GM10248 (cell line): ENCODE measurements at regions not wholly inside any gene's neighbourhood (a gene's known extent, or its start where the extent isn't known, plus 50 kb on each side); places are given as distances from the start of the nearest gene placed in this dataset.

ENCODE experiments used
- CTCF ChIA-PET: fragments of 300-600 bp; sonication (Branson Sonifier 250); formaldehyde crosslinking; extraction: SDS; loops from one replicate; lab custom pipeline; 2021; ENCODE audit warnings: antibody characterized with exemption; lab: Yijun Ruan, JAX
- POLR2A ChIA-PET: fragments of 350-650 bp; sonication (Branson Sonifier 250); formaldehyde crosslinking; extraction: SDS; loops from one replicate; lab custom pipeline; 2020; ENCODE audit warnings: antibody characterized with exemption; lab: Yijun Ruan, JAX
- DNase-seq: peaks from one replicate; pipeline ENCODE4 v3.0.0; 2012; ENCODE audit errors: extremely low spot score
- TF ChIP-seq, protein P1 (sequence below): IDR thresholded peaks from 2 replicates; pipeline ENCODE4 v1.5.1; 2012; ENCODE audit warnings: mild to moderate bottlenecking, low read depth; ENCODE audit errors: extremely low read depth, missing control alignments, control extremely low read depth

DNA sequence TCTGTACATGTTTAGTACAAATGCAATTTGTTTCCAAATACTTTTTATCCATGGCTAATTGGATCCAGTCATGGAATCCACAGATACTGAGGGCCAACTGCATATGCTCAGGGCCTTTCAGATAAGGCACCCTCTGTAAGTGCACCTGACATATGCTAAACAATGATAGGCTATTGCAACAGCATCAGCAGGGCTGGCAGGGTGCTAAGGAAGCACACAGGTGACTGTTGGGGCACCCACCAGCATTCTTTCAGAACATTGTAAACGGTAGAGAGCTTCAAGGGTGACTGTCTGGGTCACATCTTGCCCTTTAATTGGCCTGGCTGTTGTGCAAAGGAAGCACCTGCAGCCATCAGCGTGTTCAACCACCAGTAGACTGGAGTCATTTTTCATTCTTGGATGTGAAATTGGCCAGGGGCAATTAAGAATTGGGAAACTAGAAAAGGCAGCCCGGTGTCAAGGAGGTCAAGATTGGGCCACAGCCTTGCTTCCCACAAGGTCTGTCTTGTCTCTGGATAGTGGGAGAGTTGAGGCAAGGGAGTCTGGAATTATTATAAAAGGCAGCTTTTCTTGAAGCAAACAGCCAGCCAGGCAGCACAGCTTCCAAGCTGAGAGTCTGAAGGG is 129.3 kb upstream of the RAI14 start:
- CTCF ChIA-PET: interaction anchor here (1.3 to 4.7 kb wide), 3 partner anchors 12 to 370 kb away, joined by 3 to 30 read pairs (median 22); no protein-coding TSS in a partner anchor
- DNase-seq: no peak
- TF ChIP-seq, protein P1, sequence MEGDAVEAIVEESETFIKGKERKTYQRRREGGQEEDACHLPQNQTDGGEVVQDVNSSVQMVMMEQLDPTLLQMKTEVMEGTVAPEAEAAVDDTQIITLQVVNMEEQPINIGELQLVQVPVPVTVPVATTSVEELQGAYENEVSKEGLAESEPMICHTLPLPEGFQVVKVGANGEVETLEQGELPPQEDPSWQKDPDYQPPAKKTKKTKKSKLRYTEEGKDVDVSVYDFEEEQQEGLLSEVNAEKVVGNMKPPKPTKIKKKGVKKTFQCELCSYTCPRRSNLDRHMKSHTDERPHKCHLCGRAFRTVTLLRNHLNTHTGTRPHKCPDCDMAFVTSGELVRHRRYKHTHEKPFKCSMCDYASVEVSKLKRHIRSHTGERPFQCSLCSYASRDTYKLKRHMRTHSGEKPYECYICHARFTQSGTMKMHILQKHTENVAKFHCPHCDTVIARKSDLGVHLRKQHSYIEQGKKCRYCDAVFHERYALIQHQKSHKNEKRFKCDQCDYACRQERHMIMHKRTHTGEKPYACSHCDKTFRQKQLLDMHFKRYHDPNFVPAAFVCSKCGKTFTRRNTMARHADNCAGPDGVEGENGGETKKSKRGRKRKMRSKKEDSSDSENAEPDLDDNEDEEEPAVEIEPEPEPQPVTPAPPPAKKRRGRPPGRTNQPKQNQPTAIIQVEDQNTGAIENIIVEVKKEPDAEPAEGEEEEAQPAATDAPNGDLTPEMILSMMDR: no peak
- POLR2A ChIA-PET: no interaction called here

DNA sequence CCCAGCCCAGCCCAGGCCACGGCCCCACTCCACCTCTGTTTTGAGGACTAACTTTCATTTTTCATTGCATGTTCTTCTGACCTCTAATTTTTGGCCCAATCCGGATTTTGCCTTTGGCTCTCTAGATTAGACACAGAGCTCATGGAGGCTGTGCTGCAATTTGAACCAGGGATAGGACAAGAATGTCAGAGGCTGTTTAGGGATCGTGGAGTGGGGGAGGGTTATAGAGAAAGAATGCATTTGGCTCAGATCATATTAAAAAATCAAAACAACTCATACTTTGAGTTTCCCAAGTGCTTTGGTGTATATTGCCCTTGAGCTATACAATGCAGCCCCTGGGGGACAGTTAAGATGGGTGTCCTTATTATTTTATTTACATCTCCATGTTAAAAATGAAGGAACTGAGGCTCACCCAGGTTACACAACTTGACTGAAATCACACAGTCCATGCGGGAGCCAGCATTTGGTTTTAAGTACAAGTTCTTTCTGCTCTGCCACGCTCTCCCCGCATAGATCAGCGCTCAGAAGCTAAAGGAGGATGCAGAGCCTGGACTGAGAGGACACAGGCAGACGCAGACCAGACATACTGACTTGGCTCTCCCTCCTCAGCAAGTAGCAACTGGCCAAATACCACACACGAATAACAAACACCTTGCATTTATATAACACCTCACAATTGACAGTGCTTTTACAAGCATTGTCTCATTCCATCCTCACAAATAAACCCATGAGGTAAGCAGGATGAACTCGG is 126.4 kb upstream of the RAI14 start:
- POLR2A ChIA-PET: interaction anchor here (0.6 kb wide), 1 partner anchor 196 kb away, joined by 5 read pairs; no protein-coding TSS in a partner anchor
- CTCF ChIA-PET: interaction anchor here (1.2 to 4.7 kb wide), 5 partner anchors 9 to 367 kb away, joined by 3 to 30 read pairs (median 6); no protein-coding TSS in a partner anchor
- TF ChIP-seq, protein P1: no peak
- no peak for DNase-seq

DNA sequence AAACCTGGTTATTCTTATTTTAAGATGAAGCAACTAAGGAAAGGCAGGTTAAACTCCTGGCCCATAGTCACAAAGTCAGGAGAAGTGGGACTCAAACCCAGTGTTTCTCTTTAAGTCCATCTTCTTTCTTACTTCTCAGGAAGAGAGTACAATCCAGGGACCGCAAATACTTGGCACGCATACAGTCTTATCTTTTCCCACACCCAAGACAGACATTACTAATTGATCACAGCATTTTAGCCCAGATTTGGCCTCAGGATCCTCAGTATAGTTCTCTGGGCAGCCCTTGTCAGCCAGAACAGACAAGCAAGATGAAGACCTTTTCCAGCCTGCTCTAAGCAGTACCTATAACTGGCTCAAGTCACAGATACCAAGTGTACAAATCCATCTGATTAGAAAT is 125.5 kb upstream of the RAI14 start:
- TF ChIP-seq, protein P1: no peak
- POLR2A ChIA-PET: no interaction called here
- DNase-seq: no peak
- CTCF ChIA-PET: interaction anchor here (1.3 to 7.4 kb wide), 4 partner anchors 7 to 368 kb away, joined by 3 to 56 read pairs (median 18); no protein-coding TSS in a partner anchor

DNA sequence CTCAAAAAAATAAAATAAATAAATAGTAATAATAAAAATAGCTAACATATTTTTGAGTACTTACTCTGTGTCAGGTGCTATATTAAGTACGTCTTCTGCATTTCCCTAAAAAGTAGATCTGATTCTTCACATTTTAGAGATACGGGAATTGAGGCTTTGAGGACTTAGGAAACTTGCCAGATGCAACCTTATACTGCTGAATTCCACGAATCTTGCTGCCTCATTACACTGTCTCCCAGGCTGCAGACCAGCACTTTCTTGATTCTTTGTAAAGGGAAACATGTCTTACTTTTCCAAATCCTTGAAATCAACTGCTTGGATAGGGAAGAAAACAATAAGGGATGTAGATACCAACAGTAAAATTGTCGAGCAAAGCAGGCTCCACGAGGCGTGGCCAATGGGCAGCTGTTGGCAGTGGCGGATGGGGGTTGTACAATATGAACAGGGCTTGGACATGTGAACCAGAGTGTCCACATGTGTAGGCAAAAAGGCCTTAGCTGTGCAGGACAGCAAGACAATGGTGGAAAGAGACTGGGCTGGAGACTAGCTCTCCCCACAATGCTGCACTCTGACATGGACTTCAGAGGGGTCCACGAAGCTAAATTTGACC is 124.3 kb upstream of the RAI14 start:
- ChIA-PET POLR2A (no interaction called here), CTCF (interaction anchor here (1.8 to 7.4 kb wide), 2 partner anchors 9 to 366 kb away, joined by 7 to 56 read pairs; no protein-coding TSS in a partner anchor)
- no peak for DNase-seq
- TF ChIP-seq, protein P1: no peak

DNA sequence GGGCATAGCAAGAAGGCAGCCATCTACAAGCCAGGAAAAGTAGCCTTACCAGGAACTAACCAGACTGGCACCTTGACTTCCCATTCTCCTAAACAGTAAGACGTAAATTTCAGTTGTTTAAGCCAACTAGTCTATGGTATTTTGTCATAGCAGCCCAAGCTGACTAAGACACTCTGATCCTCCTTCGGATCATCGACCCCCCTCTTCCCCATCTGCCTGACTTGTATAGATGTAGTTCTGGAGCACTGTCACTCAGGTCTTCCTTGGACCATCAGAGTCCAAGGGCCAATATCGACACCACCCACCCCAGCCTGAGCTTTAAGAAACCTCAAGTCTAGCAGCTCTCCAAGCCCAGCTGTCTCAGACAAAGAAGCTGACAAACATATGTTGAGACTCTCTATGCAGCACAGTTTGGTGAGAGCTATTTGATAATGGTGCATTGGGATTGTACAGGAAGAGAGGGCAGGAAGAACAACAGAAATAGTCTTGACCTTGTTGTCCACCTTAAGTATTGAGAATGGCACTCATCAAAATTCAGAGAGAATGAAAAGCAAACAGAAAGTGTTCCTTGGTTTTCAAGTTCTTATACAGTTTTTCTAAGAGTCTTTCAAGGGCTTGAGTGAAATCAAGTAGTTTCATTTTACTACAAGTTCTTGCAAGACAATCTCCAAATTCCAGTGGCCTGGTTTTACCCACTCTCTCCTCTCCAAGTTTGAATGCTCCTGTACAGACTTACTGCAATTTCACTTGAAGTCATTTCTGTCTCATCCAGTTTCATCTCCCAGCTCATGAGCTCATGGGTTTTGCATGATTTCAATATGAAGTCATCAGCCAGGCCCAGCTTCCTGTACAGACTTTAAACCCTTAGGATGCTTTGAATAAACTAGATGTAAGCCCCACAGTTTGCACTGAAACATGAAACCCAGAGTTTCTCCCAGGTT is 122.3 kb upstream of the RAI14 start:
- CTCF ChIA-PET: interaction anchor here (0.7 to 7.4 kb wide), 12 partner anchors 8 to 395 kb away, joined by 3 to 56 read pairs (median 4); partner anchors contain the start of gene DNAJC21
- POLR2A ChIA-PET: no interaction called here
- DNase-seq: no peak
- TF ChIP-seq, protein P1: no peak
